ENCODE measurements at regions not wholly inside any gene's neighbourhood (a gene's known extent, or its start where the extent isn't known, plus 50 kb on each side); places are given as distances from the start of the nearest gene placed in this dataset.

DNA sequence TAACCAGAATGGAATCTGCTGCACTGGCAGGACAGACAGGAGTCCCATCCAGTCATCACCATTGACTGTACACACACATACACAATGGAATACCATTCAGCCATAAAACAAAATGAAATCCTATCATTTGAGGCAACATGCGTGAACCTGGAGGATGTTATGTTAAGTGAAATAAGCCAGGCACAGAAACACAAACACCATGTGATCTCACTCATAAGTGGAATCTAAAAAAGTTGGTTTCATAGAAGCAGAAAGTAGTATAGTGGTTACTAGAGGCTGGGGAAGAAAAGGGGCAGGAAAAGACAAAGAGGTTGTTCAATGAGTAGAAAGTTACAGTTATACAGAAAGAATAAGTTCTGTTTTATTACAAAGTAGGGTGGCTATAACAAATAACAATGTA lies 884.0 kb upstream of the ACO1 start:
- TF ChIP-seq, protein P1, sequence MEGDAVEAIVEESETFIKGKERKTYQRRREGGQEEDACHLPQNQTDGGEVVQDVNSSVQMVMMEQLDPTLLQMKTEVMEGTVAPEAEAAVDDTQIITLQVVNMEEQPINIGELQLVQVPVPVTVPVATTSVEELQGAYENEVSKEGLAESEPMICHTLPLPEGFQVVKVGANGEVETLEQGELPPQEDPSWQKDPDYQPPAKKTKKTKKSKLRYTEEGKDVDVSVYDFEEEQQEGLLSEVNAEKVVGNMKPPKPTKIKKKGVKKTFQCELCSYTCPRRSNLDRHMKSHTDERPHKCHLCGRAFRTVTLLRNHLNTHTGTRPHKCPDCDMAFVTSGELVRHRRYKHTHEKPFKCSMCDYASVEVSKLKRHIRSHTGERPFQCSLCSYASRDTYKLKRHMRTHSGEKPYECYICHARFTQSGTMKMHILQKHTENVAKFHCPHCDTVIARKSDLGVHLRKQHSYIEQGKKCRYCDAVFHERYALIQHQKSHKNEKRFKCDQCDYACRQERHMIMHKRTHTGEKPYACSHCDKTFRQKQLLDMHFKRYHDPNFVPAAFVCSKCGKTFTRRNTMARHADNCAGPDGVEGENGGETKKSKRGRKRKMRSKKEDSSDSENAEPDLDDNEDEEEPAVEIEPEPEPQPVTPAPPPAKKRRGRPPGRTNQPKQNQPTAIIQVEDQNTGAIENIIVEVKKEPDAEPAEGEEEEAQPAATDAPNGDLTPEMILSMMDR (conservative IDR thresholded peaks at IDR 0.05 in 1 of 2, IDR thresholded peaks at IDR 0.05 in 1 of 2; ENCODE audit: extremely low read depth in 1 of 2, insufficient read depth in 1 of 2, low read depth in 1 of 2, low read length in 2 of 2): no peak
- no peak for TF ChIP-seq EZH2 (IDR thresholded peaks at IDR 0.05; ENCODE audit: borderline replicate concordance, low read length)

Measured in mammary epithelial cell (primary cell).